Activated naive CD8-positive, alpha-beta T cell treated with anti-CD3 and anti-CD28 coated beads, Interleukin-2, amount 10 ng/mL, durations not matched to agents 7 days and 5 days (primary cell): ENCODE measurements at regions not wholly inside any gene's neighbourhood (a gene's known extent, or its start where the extent isn't known, plus 50 kb on each side); places are given as distances from the start of the nearest gene placed in this dataset.
"Not testable (repeated sequence)": the region's sequence is repeated elsewhere in the genome, so short reads cannot be mapped to it uniquely, and the experiment has no call there.

ENCODE experiments used
- ATAC-seq: fragments of 150-1000 bp; cut with Tn5 transposase; one replicate; pipeline ENCODE4 v1.10.0; 2021; ENCODE audit warnings: low read depth, moderate library complexity
- POLR2A ChIA-PET: fragments of 350-600 bp; sonication (Branson Sonifier 250); formaldehyde crosslinking; loops from one replicate; lab custom pipeline; 2021; ENCODE audit warnings: antibody characterized with exemption; lab: Charles Lee
- DNase-seq: peaks from one replicate; pipeline ENCODE4 v3.0.0; 2021
- H3K27ac Mint-ChIP-seq: one replicate; pipeline ENCODE4 v1.8.0; 2022; ENCODE audit warnings: mild to moderate bottlenecking, mixed read lengths
- H3K27me3 Mint-ChIP-seq: one replicate; pipeline ENCODE4 v1.8.0; 2022; ENCODE audit warnings: mild to moderate bottlenecking, moderate library complexity, mixed read lengths
- H3K36me3 Mint-ChIP-seq: one replicate; pipeline ENCODE4 v1.8.0; 2021; ENCODE audit warnings: mild to moderate bottlenecking, mixed read lengths
- H3K4me1 Mint-ChIP-seq: one replicate; pipeline ENCODE4 v1.8.0; 2021; ENCODE audit warnings: mixed read lengths
- H3K4me3 Mint-ChIP-seq: one replicate; pipeline ENCODE4 v1.8.0; 2022; ENCODE audit warnings: mild to moderate bottlenecking, moderate library complexity, mixed read lengths
- H3K9me3 Mint-ChIP-seq: one replicate; pipeline ENCODE4 v1.8.0; 2021; ENCODE audit warnings: mixed read lengths

DNA sequence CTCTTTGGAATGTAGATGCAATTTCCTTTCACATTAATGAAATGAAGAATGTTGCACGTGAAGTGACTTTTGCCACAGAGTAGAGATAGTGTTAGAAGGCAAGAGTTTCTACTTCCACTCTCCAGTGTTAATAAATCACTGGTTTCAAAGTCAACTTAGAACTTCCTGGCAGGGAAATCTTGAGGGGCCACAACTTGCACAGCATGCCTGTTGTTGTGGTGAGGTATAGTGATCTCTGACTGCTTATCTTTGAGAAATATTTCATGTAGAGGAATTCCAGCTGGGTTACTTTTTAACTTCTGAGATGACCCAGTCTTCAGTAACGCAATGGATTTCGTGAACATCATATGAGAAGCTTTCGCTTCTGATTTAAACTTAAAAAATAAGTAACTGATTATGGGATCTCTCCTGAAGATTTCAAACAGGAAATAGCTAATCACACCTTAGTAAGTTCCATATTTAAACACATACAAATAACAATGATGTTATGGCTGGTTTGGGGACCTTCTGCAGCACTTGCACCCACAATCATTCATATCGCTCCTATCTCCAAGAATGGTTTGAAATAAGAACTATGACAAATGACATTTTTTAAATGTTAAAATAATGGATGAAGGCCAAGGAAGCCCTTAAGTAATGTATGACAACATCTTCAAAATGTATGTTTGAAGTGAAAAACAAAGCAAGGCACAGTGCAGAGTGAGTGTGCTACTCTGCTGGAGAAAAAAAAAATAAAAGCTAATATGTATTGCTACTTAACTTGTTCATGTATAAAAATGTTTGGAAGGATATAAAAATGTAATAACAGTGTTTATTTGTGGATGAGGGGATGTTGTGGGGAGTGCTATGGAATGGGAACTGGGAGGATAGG is 726.5 kb upstream of the NECTIN3 start:
- Mint-ChIP-seq H3K4me3 (no peak overlapping the region), H3K36me3 (no peaks in the 10 kb centered on the region), H3K27ac (no peak overlapping the region), H3K27me3 (no peaks in the 10 kb centered on the region), H3K4me1 (no peaks in the 10 kb centered on the region), H3K9me3 (no peaks in the 10 kb centered on the region)
- POLR2A ChIA-PET = no interaction called here
- DNase-seq (no peak), ATAC-seq (no peak)

DNA sequence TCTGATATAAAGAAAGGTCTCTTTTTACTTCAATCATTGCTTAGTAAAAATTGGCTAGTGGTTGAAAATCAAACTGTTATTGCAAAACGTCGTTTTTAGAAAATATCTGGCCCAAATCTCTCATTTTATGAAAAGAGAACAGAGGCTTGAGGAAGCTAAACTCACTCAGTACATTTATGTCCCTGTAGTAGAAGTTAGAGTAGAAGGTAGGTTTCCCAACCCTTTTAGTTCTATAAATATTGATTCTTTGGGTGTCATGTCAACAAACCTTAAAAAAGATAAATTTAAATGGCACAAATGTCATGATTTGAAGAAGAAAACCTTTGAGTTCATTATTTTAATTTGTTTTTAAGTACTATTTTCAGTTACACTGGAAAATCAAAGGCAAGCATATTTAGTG is 722.3 kb upstream of the NECTIN3 start:
- H3K27me3 Mint-ChIP-seq = peaks cover 2% of the 10 kb centered on the region
- H3K27ac Mint-ChIP-seq = no peak overlapping the region
- no peaks in the 10 kb centered on the region for H3K36me3 Mint-ChIP-seq
- no peaks in the 10 kb centered on the region for H3K9me3 Mint-ChIP-seq
- DNase-seq (no peak), ATAC-seq (no peak)
- no peaks in the 10 kb centered on the region for H3K4me1 Mint-ChIP-seq
- no peak overlapping the region for H3K4me3 Mint-ChIP-seq
- POLR2A ChIA-PET = no interaction called here

DNA sequence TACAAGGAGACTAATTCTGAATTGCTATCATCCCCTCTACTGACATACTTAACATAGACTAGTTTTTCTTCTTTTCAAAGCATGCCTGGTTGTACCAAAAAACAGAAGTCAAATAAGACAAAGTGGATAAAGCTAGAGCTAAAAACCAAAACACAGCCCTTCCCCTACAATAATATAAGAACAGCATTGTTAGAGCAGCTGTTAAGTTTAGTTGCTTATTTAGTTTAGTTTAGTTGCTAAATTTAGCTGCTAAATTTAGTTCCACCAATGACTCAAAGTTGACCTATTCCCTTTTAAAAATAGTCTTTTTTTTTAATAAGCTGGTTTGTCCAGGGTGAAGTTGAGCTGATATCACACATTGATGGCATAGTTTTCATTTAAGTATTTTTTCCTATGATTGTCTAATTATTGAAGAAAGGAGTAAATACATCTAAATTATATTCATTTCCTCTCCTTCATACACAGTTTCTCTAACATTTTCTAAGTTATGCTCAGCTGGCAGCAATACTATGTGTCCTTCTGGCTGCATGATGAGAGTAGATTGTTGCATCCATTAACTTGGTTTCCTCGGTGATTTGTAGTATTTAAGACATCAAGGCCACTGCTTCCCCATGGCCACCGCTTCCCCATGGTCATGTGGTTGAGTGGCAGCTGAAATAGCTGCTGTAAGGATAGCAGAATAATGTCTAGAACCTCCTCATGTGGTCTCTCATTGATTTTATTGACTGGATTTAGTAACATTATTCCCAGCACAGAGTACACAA is 718.6 kb upstream of the NECTIN3 start:
- no peak overlapping the region for H3K27ac Mint-ChIP-seq

DNA sequence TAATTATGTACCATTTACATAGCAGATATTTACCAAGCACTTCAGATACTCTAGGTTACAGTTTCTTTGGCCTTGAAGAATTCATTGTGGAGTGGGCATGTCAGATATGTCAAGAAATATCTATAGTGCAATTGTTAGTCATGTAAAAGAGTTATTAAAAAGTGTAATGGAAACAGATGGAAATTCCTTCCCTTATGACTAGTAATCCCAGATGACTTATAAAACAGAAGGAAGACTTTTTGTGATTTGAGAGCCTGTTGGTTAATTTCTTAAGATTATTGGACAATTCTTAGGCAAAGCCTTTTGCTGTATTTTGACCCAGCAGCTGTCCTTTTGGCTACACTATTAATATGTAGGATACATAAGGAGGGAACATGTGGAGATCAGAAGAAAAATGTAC is 708.9 kb upstream of the NECTIN3 start:
- Mint-ChIP-seq H3K4me3 (no peak overlapping the region), H3K4me1 (no peaks in the 10 kb centered on the region), H3K27me3 (no peaks in the 10 kb centered on the region), H3K9me3 (no peaks in the 10 kb centered on the region), H3K27ac (no peak overlapping the region), H3K36me3 (no peaks in the 10 kb centered on the region)
- no peak for ATAC-seq
- no peak for DNase-seq
- POLR2A ChIA-PET = no interaction called here

More for the DNA sequence above, 718.6 kb upstream of the NECTIN3 start:
- Mint-ChIP-seq H3K9me3 (no peaks in the 10 kb centered on the region), H3K4me3 (no peak overlapping the region), H3K4me1 (no peaks in the 10 kb centered on the region), H3K36me3 (no peaks in the 10 kb centered on the region), H3K27me3 (peaks cover 2% of the 10 kb centered on the region)
- ATAC-seq = no peak
- POLR2A ChIA-PET = no interaction called here
- no peak for DNase-seq

DNA sequence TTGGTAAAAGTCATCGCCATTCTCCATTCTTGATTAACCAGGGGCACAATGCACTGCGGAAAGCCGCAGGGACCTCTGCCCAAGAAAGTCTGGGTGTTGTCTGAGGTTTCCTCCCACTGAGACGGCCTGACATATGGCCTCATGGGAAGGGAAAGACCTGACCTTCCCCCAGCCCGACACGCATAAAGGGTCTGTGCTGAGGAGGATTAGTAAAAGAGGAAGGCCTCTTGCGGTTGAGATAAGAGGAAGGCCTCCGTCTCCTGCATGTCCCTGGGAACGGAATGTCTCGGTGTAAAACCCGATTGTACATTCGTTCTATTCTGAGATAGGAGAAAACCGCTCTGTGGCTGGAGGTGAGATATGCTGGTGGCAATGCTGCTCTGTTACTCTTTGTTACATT is 704.3 kb upstream of the NECTIN3 start:
- H3K27ac Mint-ChIP-seq, POLR2A ChIA-PET, H3K27me3 Mint-ChIP-seq, H3K9me3 Mint-ChIP-seq, H3K4me3 Mint-ChIP-seq, DNase-seq, H3K4me1 Mint-ChIP-seq, ATAC-seq, H3K36me3 Mint-ChIP-seq: not testable (repeated sequence)

DNA sequence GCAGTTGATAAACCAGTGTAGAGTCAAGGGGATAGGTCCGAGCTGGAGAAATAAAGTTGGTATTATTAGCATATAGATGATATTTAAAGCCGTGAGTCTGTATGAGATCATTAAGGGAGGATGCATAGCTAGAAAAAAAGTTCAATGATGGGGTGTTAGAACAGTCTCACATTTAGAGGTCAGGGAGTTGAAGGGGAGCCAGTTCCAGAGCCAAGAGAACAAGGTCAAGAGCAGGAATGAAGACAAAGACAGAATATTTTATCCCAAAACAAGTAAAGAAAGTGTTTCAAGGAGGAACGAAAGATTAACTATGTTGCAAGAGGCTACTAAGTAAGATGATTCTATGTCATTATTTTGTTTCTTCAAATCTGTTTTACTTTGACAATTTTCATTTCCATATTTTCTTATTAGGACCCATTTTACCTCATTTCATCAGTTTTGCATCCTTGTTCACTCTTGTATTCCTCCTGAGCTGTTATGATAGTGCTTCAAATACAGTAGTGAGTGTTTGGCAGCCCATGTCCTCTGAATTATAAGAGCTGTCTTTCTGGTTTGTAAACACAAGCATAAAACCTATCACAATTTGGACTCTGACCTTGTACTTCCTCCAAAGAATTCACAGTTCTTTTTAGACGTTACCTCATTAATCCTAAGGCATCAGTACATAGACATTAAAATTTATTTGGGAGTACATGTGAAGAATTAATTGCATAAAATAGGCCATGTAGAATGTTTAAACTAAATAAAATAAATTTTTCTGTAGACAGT is 695.7 kb upstream of the NECTIN3 start:
- POLR2A ChIA-PET = no interaction called here
- no peak for ATAC-seq
- no peaks in the 10 kb centered on the region for H3K9me3 Mint-ChIP-seq
- H3K4me1 Mint-ChIP-seq = no peaks in the 10 kb centered on the region
- no peak overlapping the region for H3K4me3 Mint-ChIP-seq
- peaks cover 5% of the 10 kb centered on the region for H3K27me3 Mint-ChIP-seq
- no peaks in the 10 kb centered on the region for H3K36me3 Mint-ChIP-seq
- H3K27ac Mint-ChIP-seq = no peak overlapping the region
- no peak for DNase-seq

DNA sequence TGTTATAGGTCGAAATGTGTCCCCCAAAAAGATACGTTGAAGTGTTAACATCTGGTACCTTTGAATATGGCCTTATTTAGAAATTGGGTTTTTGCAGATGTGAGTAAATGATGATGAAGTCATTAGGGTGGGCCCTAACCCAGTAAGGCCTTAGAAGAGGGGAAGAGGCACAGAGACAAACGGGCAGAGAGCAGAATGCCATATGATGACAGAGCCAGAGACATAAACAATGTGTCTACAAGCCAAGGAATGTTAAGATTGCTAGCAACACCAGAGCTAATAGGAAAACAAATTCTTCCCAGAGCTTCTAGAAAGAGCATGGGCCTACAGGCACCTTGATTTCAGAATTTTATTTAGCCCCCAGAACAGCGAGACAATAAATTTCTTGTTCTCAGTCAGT is 693.1 kb upstream of the NECTIN3 start:
- Mint-ChIP-seq H3K27me3 (peaks cover 2% of the 10 kb centered on the region), H3K4me3 (no peak overlapping the region), H3K9me3 (no peaks in the 10 kb centered on the region), H3K27ac (no peak overlapping the region), H3K4me1 (no peaks in the 10 kb centered on the region), H3K36me3 (no peaks in the 10 kb centered on the region)
- POLR2A ChIA-PET = no interaction called here
- DNase-seq (no peak), ATAC-seq (no peak)

DNA sequence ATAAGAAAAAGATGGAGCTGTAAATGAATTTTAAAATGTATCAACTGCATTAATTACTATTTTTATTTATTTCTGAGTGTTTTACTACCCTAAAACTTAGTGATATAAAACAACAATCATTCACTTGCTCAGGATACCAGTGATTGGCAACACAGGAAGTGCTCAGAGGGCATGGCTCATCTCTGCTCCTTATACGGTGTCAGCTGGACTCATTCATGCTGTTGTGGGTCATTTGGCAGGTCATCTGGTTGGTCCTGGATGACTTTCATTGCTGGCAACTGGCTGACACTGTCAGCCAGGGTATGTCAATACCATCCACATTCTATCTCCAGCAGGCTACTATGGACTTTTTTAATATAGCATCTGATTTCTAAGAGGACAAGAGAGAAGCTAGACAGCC is 689.6 kb upstream of the NECTIN3 start:
- ATAC-seq (no peak), DNase-seq (no peak)
- Mint-ChIP-seq H3K27me3 (no peaks in the 10 kb centered on the region), H3K27ac (no peak overlapping the region), H3K9me3 (no peaks in the 10 kb centered on the region), H3K4me1 (no peaks in the 10 kb centered on the region), H3K4me3 (no peak overlapping the region), H3K36me3 (no peaks in the 10 kb centered on the region)
- POLR2A ChIA-PET = no interaction called here

DNA sequence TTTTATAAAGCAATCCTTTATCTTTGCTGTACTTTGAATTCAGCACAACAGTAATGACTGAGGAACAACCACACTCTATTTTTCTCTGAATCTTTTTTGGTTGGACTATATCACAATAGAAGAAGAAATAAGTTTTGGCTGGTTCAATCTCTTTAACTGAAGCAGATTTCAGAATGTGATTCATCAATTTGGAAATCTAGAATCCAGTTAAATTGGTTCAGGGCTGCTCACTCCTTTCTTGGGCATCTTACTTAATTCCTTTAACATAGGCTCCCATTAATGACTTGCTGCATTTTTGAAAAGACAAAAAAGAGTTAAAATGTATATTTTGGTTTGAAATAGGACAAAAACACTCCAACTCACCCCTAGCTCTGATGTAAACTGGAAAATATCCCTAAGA is 688.3 kb upstream of the NECTIN3 start:
- no peaks in the 10 kb centered on the region for H3K4me1 Mint-ChIP-seq
- no peak overlapping the region for H3K27ac Mint-ChIP-seq
- H3K36me3 Mint-ChIP-seq = no peaks in the 10 kb centered on the region
- H3K9me3 Mint-ChIP-seq = no peaks in the 10 kb centered on the region
- H3K27me3 Mint-ChIP-seq = no peaks in the 10 kb centered on the region
- no peak for DNase-seq
- no peak for ATAC-seq
- POLR2A ChIA-PET = no interaction called here
- no peak overlapping the region for H3K4me3 Mint-ChIP-seq

DNA sequence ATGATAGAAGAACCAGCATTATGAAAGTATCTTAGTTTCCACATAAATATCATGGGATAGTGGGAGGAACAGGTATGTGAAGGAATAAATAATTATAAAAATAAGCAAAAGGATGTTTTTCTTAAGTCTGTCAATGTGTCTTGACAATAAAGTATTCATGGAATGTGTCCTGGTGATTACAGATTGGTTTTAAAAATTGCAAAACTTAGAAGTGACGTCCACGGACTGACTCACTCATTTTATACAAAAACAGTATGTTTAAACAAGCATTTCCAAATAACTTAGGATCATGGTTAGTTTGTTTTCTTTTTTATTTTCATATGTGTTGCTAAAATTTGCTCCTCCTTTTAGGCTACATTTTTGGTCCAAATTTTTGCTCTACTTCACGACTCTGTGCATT is 687.0 kb upstream of the NECTIN3 start:
- Mint-ChIP-seq H3K27me3 (no peaks in the 10 kb centered on the region), H3K36me3 (no peaks in the 10 kb centered on the region), H3K4me1 (no peaks in the 10 kb centered on the region), H3K4me3 (no peak overlapping the region), H3K27ac (no peak overlapping the region), H3K9me3 (no peaks in the 10 kb centered on the region)
- DNase-seq (no peak), ATAC-seq (no peak)
- POLR2A ChIA-PET = no interaction called here

DNA sequence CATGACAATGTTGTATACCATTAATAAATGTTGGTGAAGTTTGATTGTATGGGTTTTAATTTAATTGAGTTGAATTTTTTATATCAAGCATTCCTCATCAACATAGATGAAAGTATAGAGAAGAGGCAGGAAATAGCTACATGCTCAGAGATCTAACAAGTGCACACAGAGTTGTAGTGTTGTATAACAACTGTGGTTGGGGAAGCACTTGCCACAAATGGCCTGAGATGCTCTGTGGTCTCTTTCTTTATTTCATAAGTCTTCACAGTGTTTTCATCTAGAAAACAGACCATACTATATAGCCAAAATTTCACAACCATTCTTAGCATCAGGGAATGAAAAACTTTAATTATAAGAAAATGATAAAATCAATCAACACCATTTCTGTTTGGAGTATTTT is 682.6 kb upstream of the NECTIN3 start:
- Mint-ChIP-seq H3K4me3 (no peak overlapping the region), H3K36me3 (no peaks in the 10 kb centered on the region), H3K4me1 (no peaks in the 10 kb centered on the region), H3K9me3 (no peaks in the 10 kb centered on the region), H3K27ac (no peak overlapping the region), H3K27me3 (no peaks in the 10 kb centered on the region)
- ATAC-seq (no peak), DNase-seq (no peak)
- POLR2A ChIA-PET = no interaction called here

DNA sequence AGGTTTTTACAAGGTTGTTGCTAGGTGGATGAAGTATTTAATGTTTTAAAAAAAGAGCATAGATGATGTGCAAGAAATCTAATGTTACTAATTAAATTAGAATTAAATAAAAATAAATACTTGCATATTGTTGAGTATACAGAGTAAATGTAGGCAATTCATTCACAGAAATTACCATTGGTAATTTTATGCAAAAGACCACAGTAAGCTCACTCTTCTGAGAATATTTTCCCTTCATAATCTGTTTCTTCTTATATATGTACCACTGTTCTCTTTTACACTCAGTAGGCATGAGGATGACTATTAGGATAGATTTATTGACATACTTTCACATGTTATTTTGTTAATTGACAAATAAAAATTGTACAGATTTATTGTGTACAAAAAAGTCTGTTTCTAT is 681.2 kb upstream of the NECTIN3 start:
- no peaks in the 10 kb centered on the region for H3K4me1 Mint-ChIP-seq
- no peak overlapping the region for H3K27ac Mint-ChIP-seq
- no peaks in the 10 kb centered on the region for H3K27me3 Mint-ChIP-seq
- no peak for DNase-seq
- no peak overlapping the region for H3K4me3 Mint-ChIP-seq
- ATAC-seq = no peak
- no peaks in the 10 kb centered on the region for H3K36me3 Mint-ChIP-seq
- no peaks in the 10 kb centered on the region for H3K9me3 Mint-ChIP-seq
- POLR2A ChIA-PET = no interaction called here

DNA sequence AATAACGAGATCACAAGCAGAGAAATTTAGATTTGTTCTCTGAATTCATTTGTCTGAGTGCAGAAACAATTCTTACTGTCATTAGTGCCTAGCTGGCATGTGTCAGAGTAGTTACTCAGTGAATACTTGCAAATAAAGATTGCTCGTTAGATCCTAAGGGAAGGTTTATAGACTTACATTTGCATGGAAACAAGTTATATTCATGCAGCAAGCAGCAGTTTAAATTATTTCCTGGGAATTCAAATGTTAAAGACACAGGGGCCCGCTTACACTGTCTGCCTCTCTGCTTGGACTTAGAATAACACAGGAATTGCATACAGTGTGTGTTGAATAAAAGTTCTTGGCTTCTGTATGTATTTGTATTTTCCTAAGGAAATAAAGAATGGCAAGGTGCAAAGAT is 680.6 kb upstream of the NECTIN3 start:
- Mint-ChIP-seq H3K9me3 (no peaks in the 10 kb centered on the region), H3K27ac (no peak overlapping the region), H3K36me3 (no peaks in the 10 kb centered on the region), H3K4me3 (no peak overlapping the region), H3K4me1 (no peaks in the 10 kb centered on the region), H3K27me3 (peaks cover under 1% of the 10 kb centered on the region)
- POLR2A ChIA-PET = no interaction called here
- DNase-seq (no peak), ATAC-seq (no peak)
